OCI-LY7 (cell line): ENCODE measurements at regions not wholly inside any gene's neighbourhood (a gene's known extent, or its start where the extent isn't known, plus 50 kb on each side); places are given as distances from the start of the nearest gene placed in this dataset.

Experiments used
- CTCF ChIP-seq: fragments of 200-600 bp; sonication (generic); conservative IDR thresholded peaks from 2 replicates; pipeline ENCODE4 v1.5.1; 2014; ENCODE audit warnings: mild to moderate bottlenecking, antibody characterized with exemption, low read length, moderate library complexity, mixed read lengths
- EZH2phosphoT487 ChIP-seq: fragments of 200-600 bp; sonication (generic); IDR thresholded peaks from 2 replicates; pipeline ENCODE4 v1.6.1; 2018; ENCODE audit warnings: low read depth, borderline replicate concordance, mild to moderate bottlenecking, mixed run types, antibody characterized with exemption, low read length, moderate library complexity, mixed read lengths

- TF ChIP-seq CTCF (no peak), EZH2phosphoT487 (no peak)
Observed at GRCh38 chr18:70688286-70688685, 399.4 kb downstream of the SOCS6 start.
